GM12865 (cell line): ENCODE measurements at regions not wholly inside any gene's neighbourhood (a gene's known extent, or its start where the extent isn't known, plus 50 kb on each side); places are given as distances from the start of the nearest gene placed in this dataset.
"Not testable (repeated sequence)": the region's sequence is repeated elsewhere in the genome, so short reads cannot be mapped to it uniquely, and the experiment has no call there.

Source experiments
- DNase-seq: peaks from one replicate; pipeline ENCODE4 v3.0.0; 2010; ENCODE audit warnings: low read depth
- H3K4me3 ChIP-seq: 2 replicates; pipeline ENCODE4 v1.5.1; 2011; ENCODE audit warnings: mild to moderate bottlenecking, low read depth, low read length, control low read depth
- TF ChIP-seq, protein P1 (sequence below): IDR thresholded peaks from 2 replicates; pipeline ENCODE4 v1.5.1; 2011; ENCODE audit warnings: low read length, control low read depth, low read depth, inconsistent platforms; ENCODE audit not compliant: insufficient read depth; ENCODE audit errors: missing control alignments

GRCh38 chr1:30085811-30086770 is 637.3 kb downstream of the MATN1 start:
- DNase-seq: peak; percentile 22
- TF ChIP-seq, protein P1, sequence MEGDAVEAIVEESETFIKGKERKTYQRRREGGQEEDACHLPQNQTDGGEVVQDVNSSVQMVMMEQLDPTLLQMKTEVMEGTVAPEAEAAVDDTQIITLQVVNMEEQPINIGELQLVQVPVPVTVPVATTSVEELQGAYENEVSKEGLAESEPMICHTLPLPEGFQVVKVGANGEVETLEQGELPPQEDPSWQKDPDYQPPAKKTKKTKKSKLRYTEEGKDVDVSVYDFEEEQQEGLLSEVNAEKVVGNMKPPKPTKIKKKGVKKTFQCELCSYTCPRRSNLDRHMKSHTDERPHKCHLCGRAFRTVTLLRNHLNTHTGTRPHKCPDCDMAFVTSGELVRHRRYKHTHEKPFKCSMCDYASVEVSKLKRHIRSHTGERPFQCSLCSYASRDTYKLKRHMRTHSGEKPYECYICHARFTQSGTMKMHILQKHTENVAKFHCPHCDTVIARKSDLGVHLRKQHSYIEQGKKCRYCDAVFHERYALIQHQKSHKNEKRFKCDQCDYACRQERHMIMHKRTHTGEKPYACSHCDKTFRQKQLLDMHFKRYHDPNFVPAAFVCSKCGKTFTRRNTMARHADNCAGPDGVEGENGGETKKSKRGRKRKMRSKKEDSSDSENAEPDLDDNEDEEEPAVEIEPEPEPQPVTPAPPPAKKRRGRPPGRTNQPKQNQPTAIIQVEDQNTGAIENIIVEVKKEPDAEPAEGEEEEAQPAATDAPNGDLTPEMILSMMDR: peak; percentile 49
- H3K4me3 ChIP-seq: no peak overlapping the region

GRCh38 chr1:30084909-30085571 is 638.3 kb downstream of the MATN1 start:
- DNase-seq: no peak
- TF ChIP-seq, protein P1: no peak
- no peak overlapping the region for H3K4me3 ChIP-seq

- DNase-seq: no peak
- no peak overlapping the region for H3K4me3 ChIP-seq
- TF ChIP-seq, protein P1: no peak
Observed at GRCh38 chr1:30083800-30084464, 639.5 kb downstream of the MATN1 start.

- DNase-seq: no peak
- no peak overlapping the region for H3K4me3 ChIP-seq
- TF ChIP-seq, protein P1: no peak
Observed at GRCh38 chr1:30081379-30082102, 641.8 kb downstream of the MATN1 start.

GRCh38 chr1:30075916-30076315 is 647.5 kb downstream of the MATN1 start:
- not testable (repeated sequence) for H3K4me3 ChIP-seq, DNase-seq

DNA sequence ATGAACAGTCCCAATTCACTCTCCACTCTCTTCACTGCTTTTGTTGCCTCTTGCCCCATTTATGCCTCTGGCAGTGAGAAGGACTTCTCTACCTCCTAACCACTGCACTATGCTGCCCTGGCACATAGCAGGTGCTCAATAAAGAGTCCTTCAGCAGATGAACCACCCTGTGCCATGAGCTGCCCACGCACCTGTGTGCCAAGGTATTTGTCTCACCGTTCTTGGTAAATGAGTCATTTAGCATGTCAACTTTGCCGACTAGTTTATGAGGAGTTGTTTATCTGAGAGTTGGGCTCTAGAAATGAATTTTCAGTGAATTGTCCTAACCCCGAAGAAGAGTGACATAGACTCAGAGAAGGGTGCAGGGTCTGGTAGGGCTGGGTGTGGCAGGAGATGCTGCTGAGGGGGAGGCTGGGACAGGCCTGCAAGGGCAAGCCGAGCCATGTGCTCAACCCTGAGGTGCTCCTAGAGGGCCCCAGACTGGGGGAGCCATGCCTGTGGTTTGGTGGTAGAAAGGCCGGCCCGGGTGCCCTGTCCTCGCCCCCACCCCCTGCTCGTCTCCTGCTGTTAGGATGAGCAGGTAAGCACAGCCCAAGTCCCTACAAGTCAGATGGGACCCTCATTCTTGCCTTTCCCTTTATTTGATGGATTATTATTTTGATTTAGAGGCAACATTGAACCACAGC is 654.5 kb downstream of the MATN1 start:
- TF ChIP-seq, protein P1: no peak
- no peak overlapping the region for H3K4me3 ChIP-seq
- no peak for DNase-seq
